HL-60 (cell line): ENCODE measurements at regions not wholly inside any gene's neighbourhood (a gene's known extent, or its start where the extent isn't known, plus 50 kb on each side); places are given as distances from the start of the nearest gene placed in this dataset.

Source experiments
- POLR2AphosphoS5 ChIP-seq: IDR thresholded peaks from 2 replicates; pipeline ENCODE4 v1.6.1; 2012; ENCODE audit warnings: low read depth
- TF ChIP-seq, protein P1 (sequence below): IDR thresholded peaks from one replicate; pipeline ENCODE4 v1.5.1; 2011; ENCODE audit warnings: low read length, control low read depth, inconsistent platforms; ENCODE audit not compliant: insufficient read depth

DNA sequence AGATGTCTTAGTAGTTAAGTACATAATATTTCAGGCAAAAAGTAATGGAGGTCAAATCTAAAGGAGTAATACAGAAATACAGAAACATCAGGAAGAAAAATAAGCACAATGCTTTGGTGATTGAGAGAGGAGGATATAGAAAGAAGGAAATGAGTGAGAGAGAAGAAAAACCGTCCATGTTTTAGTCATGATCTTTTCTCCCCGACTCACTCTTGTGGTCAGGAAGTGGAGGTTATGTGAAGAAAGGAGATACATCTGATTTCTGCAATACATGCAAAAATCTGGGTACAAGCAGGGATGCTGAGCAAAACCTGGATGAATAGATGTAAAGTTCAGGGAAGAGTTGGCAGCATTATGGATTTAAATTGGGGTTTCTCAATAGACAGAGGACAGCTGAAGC lies 1122.5 kb downstream of the SORCS3 start:
- TF ChIP-seq, protein P1, sequence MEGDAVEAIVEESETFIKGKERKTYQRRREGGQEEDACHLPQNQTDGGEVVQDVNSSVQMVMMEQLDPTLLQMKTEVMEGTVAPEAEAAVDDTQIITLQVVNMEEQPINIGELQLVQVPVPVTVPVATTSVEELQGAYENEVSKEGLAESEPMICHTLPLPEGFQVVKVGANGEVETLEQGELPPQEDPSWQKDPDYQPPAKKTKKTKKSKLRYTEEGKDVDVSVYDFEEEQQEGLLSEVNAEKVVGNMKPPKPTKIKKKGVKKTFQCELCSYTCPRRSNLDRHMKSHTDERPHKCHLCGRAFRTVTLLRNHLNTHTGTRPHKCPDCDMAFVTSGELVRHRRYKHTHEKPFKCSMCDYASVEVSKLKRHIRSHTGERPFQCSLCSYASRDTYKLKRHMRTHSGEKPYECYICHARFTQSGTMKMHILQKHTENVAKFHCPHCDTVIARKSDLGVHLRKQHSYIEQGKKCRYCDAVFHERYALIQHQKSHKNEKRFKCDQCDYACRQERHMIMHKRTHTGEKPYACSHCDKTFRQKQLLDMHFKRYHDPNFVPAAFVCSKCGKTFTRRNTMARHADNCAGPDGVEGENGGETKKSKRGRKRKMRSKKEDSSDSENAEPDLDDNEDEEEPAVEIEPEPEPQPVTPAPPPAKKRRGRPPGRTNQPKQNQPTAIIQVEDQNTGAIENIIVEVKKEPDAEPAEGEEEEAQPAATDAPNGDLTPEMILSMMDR = no peak
- TF ChIP-seq POLR2AphosphoS5 = no peak
